ENCODE measurements at regions not wholly inside any gene's neighbourhood (a gene's known extent, or its start where the extent isn't known, plus 50 kb on each side); places are given as distances from the start of the nearest gene placed in this dataset.
A peak's percentile ranks its signal among the peaks of the same experiment; 100 is the strongest.

DNA sequence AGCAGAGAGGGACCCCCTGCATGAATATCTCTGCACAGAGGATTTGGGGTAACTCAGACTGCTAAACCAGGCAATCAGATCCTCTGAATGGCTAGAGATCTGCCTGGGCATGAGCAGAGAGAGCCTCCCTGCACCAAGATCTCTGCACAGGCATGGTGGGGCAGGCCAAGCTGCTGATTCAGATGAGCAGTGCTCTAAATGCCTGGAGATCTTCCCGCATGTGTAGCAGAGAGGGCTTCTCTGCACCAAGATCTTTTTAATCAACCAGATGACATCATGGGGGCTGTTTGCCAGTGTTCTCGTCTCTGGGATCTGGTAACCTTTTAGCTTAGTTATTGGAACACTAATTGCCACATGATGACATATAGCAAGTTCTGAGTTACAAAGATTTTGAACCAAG is 301.3 kb upstream of the GALNT5 start:
- intact Hi-C loops (cut with micrococcal nuclease), result no loop called here

More for the DNA sequence above, 301.3 kb upstream of the GALNT5 start:
- ChIA-PET POLR2A (ENCODE audit: unreplicated experiment) (interaction anchor here (0.5 kb wide), 1 partner anchor 504 kb away, joined by 3 read pairs; no protein-coding TSS in a partner anchor), CTCF (interaction anchor here (0.8 to 1.0 kb wide), 2 partner anchors 14 to 39 kb away, joined by 3 read pairs; no protein-coding TSS in a partner anchor)
- Histone ChIP-seq H3K4me2 (ENCODE audit: low read depth, low read length) (no peak overlapping the region), H3K9me3 (ENCODE audit: control insufficient read depth, insufficient read depth, low read length) (peaks cover 14% of the 10 kb centered on the region), H2BK15ac (ENCODE audit: low read depth, low read length) (no peak overlapping the region), H2BK5ac (ENCODE audit: low read depth, low read length, poor library complexity, severe bottlenecking) (no peak overlapping the region), H2BK20ac (ENCODE audit: low read depth, low read length) (no peak overlapping the region), H3K4ac (ENCODE audit: low read depth, low read length) (no peak overlapping the region), H2BK120ac (ENCODE audit: low read depth, low read length) (no peak overlapping the region), H3K27me3 (ENCODE audit: control insufficient read depth, insufficient read depth, low read length) (no peaks in the 10 kb centered on the region), H2AFZ (replicated peaks; ENCODE audit: low read length, poor library complexity) (no peak overlapping the region), H2AK5ac (ENCODE audit: low read depth, low read length) (no peak overlapping the region), H2AK9ac (replicated peaks; ENCODE audit: low read depth, low read length, poor library complexity) (no peak overlapping the region), H4K5ac (ENCODE audit: low read depth, low read length) (no peak overlapping the region), H3K27ac (ENCODE audit: insufficient read depth, low read length) (no peak overlapping the region), H3K4me3 (ENCODE audit: insufficient read depth, low read depth, low read length) (no peak overlapping the region), H3K79me1 (ENCODE audit: low read depth in 1 of 2, low read length in 2 of 2) (no peaks in the 10 kb centered on the region), H3K14ac (replicated peaks; ENCODE audit: low read depth, low read length) (no peak overlapping the region), H3K56ac (ENCODE audit: extremely low read depth, insufficient read depth, low read length) (no peak overlapping the region), H3K4me1 (ENCODE audit: control insufficient read depth, insufficient read depth, low read length) (no peaks in the 10 kb centered on the region), H3K23ac (ENCODE audit: low read depth, low read length) (no peak overlapping the region), H4K20me1 (ENCODE audit: insufficient read depth, low read length) (no peaks in the 10 kb centered on the region), H4K91ac (ENCODE audit: insufficient read depth, low read depth, low read length) (no peak overlapping the region), H3K36me3 (ENCODE audit: control insufficient read depth, insufficient read depth, low read length) (no peaks in the 10 kb centered on the region), H3K18ac (ENCODE audit: low read depth, low read length) (no peak overlapping the region), H3K9me1 (ENCODE audit: insufficient read depth, low read length) (no peaks in the 10 kb centered on the region), H4K8ac (ENCODE audit: low read depth in 2 of 2, low read length in 2 of 2) (no peak overlapping the region), H3K9ac (ENCODE audit: low read depth, low read length) (no peak overlapping the region)
- DNase-seq (peak; percentile 1), ATAC-seq (ENCODE audit: low read depth) (no peak)
- BruUV-seq (replicated peaks), result no TSS peak
- dilution Hi-C loops (cut with HindIII; ENCODE audit: low sequenced_read_pairs, unreplicated experiment), result no loop called here
- TF ChIP-seq RAD21 (IDR thresholded peaks at IDR 0.05; ENCODE audit: low read length) (no peak), MAZ (IDR thresholded peaks at IDR 0.05; ENCODE audit: borderline replicate concordance, low read depth, low read length) (no peak), CHD1 (IDR thresholded peaks at IDR 0.05; ENCODE audit: low read depth, low read length) (no peak), MXI1 (IDR thresholded peaks at IDR 0.05; ENCODE audit: borderline replicate concordance, low read depth, low read length) (no peak), SMC3 (IDR thresholded peaks at IDR 0.05; ENCODE audit: low read depth, low read length) (no peak)
- TF ChIP-seq, protein P1, sequence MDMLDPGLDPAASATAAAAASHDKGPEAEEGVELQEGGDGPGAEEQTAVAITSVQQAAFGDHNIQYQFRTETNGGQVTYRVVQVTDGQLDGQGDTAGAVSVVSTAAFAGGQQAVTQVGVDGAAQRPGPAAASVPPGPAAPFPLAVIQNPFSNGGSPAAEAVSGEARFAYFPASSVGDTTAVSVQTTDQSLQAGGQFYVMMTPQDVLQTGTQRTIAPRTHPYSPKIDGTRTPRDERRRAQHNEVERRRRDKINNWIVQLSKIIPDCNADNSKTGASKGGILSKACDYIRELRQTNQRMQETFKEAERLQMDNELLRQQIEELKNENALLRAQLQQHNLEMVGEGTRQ (IDR thresholded peaks at IDR 0.05; ENCODE audit: low read depth, low read length), result no peak
- WGBS, 2 experiments (ENCODE audit: extremely low coverage in 2 of 2, insufficient read length in 1 of 2), result 100% methylated on average over 1 of the region's 2 CpGs; no CpG with 5 or more reads in 1 of the 2 experiments
- in situ Hi-C loops (cut with MboI; ENCODE audit: low sequenced_read_pairs), result no loop called here

Measured in IMR-90 (cell line).